A549 (cell line): ENCODE measurements at regions not wholly inside any gene's neighbourhood (a gene's known extent, or its start where the extent isn't known, plus 50 kb on each side); places are given as distances from the start of the nearest gene placed in this dataset.

Source experiments
- EP300 ChIP-seq, 2 experiments: fragments of >200 bp; sonication (Bioruptor Twin); formaldehyde crosslinking; IDR thresholded peaks; 2 replicates in 1 of 2; 3 replicates in 1 of 2; pipeline ENCODE4 v1.6.1; 2016 to 2017
- HDAC2 ChIP-seq: fragments of 200-600 bp; sonication (generic); IDR thresholded peaks from 2 replicates; pipeline ENCODE4 v1.6.1; 2016
- POLR2AphosphoS2 ChIP-seq: conservative IDR thresholded peaks from 2 replicates; pipeline ENCODE4 v1.6.1; 2012; ENCODE audit warnings: low read length, improper control_type of control experiment, inconsistent platforms
- RFX5 ChIP-seq: fragments of 450-650 bp; IDR thresholded peaks from 2 replicates; pipeline ENCODE4 v1.7.1; 2014; ENCODE audit warnings: antibody characterized with exemption, mild to moderate bottlenecking, moderate library complexity
- TP53 ChIP-seq: fragments of 250-450 bp; sonication (Bioruptor Pico); IDR thresholded peaks from 2 replicates; pipeline ENCODE4 v1.5.0; 2021; ENCODE audit warnings: mild to moderate bottlenecking, moderate library complexity
- ZNF302 ChIP-seq: fragments of 250-450 bp; sonication (Bioruptor Pico); IDR thresholded peaks from 2 replicates; pipeline ENCODE4 v1.9.0; 2021; ENCODE audit warnings: inconsistent platforms, mild to moderate bottlenecking, moderate library complexity
- TF ChIP-seq, protein P1 (sequence below): fragments of >200 bp; sonication (Bioruptor Twin); formaldehyde crosslinking; IDR thresholded peaks from 3 replicates; pipeline ENCODE4 v1.5.1; 2016
- TF ChIP-seq, protein P2 (sequence below): IDR thresholded peaks from 2 replicates; pipeline ENCODE4 v1.6.1; 2012
- TF ChIP-seq, protein P3 (sequence below): fragments of 200-600 bp; sonication (generic); IDR thresholded peaks from 2 replicates; pipeline ENCODE4 v1.6.1; 2016; ENCODE audit warnings: antibody characterized with exemption, mild to moderate bottlenecking, moderate library complexity

DNA sequence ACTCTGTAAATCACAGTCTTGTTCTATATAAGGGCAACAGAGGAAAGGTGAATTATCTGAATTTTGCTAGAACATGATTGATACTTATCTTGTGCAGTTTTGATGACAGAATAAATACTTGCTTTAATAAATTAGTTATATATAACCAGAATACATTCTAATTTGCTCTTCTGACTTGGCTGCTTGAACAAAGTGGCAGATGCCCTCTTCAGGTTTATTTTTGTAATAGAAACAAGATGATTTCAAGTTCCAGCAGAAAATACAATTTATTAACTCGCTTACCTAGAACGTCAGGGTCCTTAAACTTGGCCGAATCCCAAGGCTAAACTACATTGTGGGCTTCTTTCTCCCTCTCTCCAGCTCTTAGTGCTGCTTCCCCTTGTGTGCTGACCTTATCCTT, 57.6 kb upstream of the SSTR1 start:
- TF ChIP-seq, protein P1, sequence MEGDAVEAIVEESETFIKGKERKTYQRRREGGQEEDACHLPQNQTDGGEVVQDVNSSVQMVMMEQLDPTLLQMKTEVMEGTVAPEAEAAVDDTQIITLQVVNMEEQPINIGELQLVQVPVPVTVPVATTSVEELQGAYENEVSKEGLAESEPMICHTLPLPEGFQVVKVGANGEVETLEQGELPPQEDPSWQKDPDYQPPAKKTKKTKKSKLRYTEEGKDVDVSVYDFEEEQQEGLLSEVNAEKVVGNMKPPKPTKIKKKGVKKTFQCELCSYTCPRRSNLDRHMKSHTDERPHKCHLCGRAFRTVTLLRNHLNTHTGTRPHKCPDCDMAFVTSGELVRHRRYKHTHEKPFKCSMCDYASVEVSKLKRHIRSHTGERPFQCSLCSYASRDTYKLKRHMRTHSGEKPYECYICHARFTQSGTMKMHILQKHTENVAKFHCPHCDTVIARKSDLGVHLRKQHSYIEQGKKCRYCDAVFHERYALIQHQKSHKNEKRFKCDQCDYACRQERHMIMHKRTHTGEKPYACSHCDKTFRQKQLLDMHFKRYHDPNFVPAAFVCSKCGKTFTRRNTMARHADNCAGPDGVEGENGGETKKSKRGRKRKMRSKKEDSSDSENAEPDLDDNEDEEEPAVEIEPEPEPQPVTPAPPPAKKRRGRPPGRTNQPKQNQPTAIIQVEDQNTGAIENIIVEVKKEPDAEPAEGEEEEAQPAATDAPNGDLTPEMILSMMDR = no peak
- TF ChIP-seq, protein P2, sequence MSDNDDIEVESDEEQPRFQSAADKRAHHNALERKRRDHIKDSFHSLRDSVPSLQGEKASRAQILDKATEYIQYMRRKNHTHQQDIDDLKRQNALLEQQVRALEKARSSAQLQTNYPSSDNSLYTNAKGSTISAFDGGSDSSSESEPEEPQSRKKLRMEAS = no peak
- no peak for TF ChIP-seq POLR2AphosphoS2
- TF ChIP-seq, protein P3, sequence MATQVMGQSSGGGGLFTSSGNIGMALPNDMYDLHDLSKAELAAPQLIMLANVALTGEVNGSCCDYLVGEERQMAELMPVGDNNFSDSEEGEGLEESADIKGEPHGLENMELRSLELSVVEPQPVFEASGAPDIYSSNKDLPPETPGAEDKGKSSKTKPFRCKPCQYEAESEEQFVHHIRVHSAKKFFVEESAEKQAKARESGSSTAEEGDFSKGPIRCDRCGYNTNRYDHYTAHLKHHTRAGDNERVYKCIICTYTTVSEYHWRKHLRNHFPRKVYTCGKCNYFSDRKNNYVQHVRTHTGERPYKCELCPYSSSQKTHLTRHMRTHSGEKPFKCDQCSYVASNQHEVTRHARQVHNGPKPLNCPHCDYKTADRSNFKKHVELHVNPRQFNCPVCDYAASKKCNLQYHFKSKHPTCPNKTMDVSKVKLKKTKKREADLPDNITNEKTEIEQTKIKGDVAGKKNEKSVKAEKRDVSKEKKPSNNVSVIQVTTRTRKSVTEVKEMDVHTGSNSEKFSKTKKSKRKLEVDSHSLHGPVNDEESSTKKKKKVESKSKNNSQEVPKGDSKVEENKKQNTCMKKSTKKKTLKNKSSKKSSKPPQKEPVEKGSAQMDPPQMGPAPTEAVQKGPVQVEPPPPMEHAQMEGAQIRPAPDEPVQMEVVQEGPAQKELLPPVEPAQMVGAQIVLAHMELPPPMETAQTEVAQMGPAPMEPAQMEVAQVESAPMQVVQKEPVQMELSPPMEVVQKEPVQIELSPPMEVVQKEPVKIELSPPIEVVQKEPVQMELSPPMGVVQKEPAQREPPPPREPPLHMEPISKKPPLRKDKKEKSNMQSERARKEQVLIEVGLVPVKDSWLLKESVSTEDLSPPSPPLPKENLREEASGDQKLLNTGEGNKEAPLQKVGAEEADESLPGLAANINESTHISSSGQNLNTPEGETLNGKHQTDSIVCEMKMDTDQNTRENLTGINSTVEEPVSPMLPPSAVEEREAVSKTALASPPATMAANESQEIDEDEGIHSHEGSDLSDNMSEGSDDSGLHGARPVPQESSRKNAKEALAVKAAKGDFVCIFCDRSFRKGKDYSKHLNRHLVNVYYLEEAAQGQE = no peak
- TF ChIP-seq EP300 (IDR thresholded peaks at IDR 0.05) = no peak
- no peak for TF ChIP-seq TP53 (CRISPR knock-in tag)
- no peak for TF ChIP-seq ZNF302 (CRISPR knock-in tag)
- no peak for TF ChIP-seq HDAC2
- TF ChIP-seq RFX5 = no peak
